ENCODE measurements at regions not wholly inside any gene's neighbourhood (a gene's known extent, or its start where the extent isn't known, plus 50 kb on each side); places are given as distances from the start of the nearest gene placed in this dataset.
"Not testable (repeated sequence)": the region's sequence is repeated elsewhere in the genome, so short reads cannot be mapped to it uniquely, and the experiment has no call there.

DNA sequence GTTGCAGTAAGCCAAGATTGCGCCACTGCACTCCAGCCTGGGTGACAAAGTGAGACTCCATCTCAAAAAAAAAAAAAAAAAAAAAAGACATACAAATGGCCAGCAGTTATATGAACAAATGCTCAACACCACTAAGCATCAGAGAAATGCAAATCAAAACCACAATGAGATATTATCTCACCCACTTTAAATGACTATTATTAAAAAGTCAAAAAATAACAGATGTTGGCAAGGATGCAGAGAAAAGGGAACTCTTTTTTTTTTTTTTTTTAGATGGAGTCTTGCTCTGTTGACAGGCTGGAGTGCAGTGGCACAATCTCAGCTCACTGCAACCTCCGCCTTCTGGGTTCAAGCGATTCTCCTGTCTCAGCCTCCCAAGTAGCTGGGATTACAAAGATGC is 58.6 kb upstream of the CD55 start:
- H3K4me3 ChIP-seq (ENCODE audit: low read depth, low read length); H2AFZ ChIP-seq (ENCODE audit: insufficient read depth, low read length, poor library complexity): not testable (repeated sequence)
- WGBS (ENCODE audit: extremely low coverage, insufficient coverage, insufficient read length) = no CpG with 5 or more reads among the region's 3 CpGs

DNA sequence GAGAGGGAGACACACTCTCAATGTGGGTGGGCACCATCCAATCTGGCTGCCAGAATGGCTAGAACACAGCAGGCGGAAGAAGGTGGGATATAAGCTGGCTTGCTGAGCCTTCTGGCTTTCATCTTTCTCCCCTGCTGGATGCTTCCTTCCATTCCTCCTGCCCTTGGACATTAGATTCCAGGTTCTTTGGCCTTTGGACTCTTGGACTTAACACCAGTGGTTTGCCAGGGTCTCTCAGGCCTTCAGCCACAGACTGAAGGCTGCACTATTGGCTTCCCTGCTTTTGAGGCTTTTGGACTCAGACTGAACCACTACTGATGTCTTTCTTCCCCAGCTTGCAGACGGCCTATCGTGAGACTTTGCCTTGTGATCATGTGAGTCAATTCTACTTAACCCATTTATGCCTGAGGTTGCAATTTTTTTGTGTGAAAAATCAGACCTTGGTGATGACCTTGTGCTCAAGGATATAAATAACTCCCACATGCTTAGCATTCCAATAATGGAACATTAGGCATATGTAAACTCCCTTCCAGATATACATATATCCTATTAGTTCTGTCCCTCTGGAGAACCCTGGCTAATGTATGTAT is 56.7 kb upstream of the CD55 start:
- no peak for DNase-seq
- Histone ChIP-seq H3K18ac (ENCODE audit: low read length) (no peak overlapping the region), H3K27ac (ENCODE audit: low read depth, low read length) (no peak overlapping the region), H2BK5ac (ENCODE audit: low read depth, low read length, poor library complexity) (no peak overlapping the region), H3K4me1 (ENCODE audit: control insufficient read depth in 1 of 2, insufficient read depth in 2 of 2, low read length in 2 of 2) (no peaks in the 10 kb centered on the region), H3K27me3 (ENCODE audit: insufficient read depth, low read length) (no peaks in the 10 kb centered on the region), H3K79me1 (ENCODE audit: low read length) (no peaks in the 10 kb centered on the region), H3K4me2 (ENCODE audit: low read length) (no peak overlapping the region), H3K14ac (ENCODE audit: low read length) (no peak overlapping the region), H3K36me3 (ENCODE audit: control insufficient read depth in 1 of 2, insufficient read depth in 2 of 2, low read length in 2 of 2) (no peaks in the 10 kb centered on the region), H2AK5ac (ENCODE audit: low read length) (no peak overlapping the region), H3K9ac (ENCODE audit: low read length) (no peak overlapping the region), H3K79me2 (ENCODE audit: control insufficient read depth, insufficient read depth, low read length, poor library complexity) (no peaks in the 10 kb centered on the region), H3K4ac (ENCODE audit: low read depth, low read length) (no peak overlapping the region), H2BK12ac (ENCODE audit: low read length) (no peak overlapping the region), H2AFZ (ENCODE audit: insufficient read depth, low read length, poor library complexity) (no peak overlapping the region), H4K12ac (ENCODE audit: low read depth, low read length) (no peak overlapping the region), H3K9me3 (ENCODE audit: insufficient read depth, low read depth, low read length) (no peaks in the 10 kb centered on the region), H2BK120ac (ENCODE audit: insufficient read depth, low read length, poor library complexity) (no peak overlapping the region), H3K4me3 (ENCODE audit: low read depth, low read length) (no peak overlapping the region), H3K23ac (ENCODE audit: low read length) (no peak overlapping the region), H4K91ac (ENCODE audit: low read depth, low read length) (no peak overlapping the region), H4K8ac (ENCODE audit: low read depth, low read length) (no peak overlapping the region)
- no CpG with 5 or more reads among the region's 3 CpGs for WGBS (ENCODE audit: extremely low coverage, insufficient coverage, insufficient read length)

More for the DNA sequence above, 58.6 kb upstream of the CD55 start:
- H3K27me3 ChIP-seq (ENCODE audit: insufficient read depth, low read length); H2BK5ac ChIP-seq (ENCODE audit: low read depth, low read length, poor library complexity); H3K4me1 ChIP-seq (ENCODE audit: control insufficient read depth in 1 of 2, insufficient read depth in 2 of 2, low read length in 2 of 2); H3K14ac ChIP-seq (ENCODE audit: low read length); H2BK120ac ChIP-seq (ENCODE audit: insufficient read depth, low read length, poor library complexity); H3K23ac ChIP-seq (ENCODE audit: low read length); H2AK5ac ChIP-seq (ENCODE audit: low read length); H3K4ac ChIP-seq (ENCODE audit: low read depth, low read length); DNase-seq; H2BK12ac ChIP-seq (ENCODE audit: low read length); H3K9me3 ChIP-seq (ENCODE audit: insufficient read depth, low read depth, low read length); H3K36me3 ChIP-seq (ENCODE audit: control insufficient read depth in 1 of 2, insufficient read depth in 2 of 2, low read length in 2 of 2); H3K79me2 ChIP-seq (ENCODE audit: control insufficient read depth, insufficient read depth, low read length, poor library complexity); H4K91ac ChIP-seq (ENCODE audit: low read depth, low read length); H4K8ac ChIP-seq (ENCODE audit: low read depth, low read length); H3K18ac ChIP-seq (ENCODE audit: low read length); H3K79me1 ChIP-seq (ENCODE audit: low read length); H4K12ac ChIP-seq (ENCODE audit: low read depth, low read length); H3K4me2 ChIP-seq (ENCODE audit: low read length); H3K9ac ChIP-seq (ENCODE audit: low read length); H3K27ac ChIP-seq (ENCODE audit: low read depth, low read length): not testable (repeated sequence)

DNA sequence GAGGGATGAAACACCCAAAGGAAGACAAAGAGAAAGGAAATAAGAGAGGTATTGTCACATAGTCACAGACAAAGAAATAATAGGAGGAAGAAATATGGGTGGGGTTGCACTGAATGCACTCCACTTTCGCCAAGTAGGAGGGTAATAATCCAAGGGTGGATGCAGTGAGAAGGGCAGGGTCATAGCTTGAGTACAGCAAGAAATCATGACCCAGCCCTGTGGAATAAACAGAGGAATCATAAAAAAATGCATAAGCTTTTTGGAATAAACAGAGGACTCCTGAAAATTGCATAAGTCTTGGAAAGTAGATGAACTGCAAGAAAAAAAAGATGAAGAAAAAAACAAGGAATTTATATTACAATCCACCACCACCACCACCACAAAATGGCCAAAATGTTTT is 53.1 kb upstream of the CD55 start:
- Histone ChIP-seq H4K8ac (ENCODE audit: low read depth, low read length) (no peak overlapping the region), H3K4me3 (ENCODE audit: low read depth, low read length) (no peak overlapping the region), H3K14ac (ENCODE audit: low read length) (no peak overlapping the region), H3K4ac (ENCODE audit: low read depth, low read length) (no peak overlapping the region), H2BK5ac (ENCODE audit: low read depth, low read length, poor library complexity) (no peak overlapping the region), H2AK5ac (ENCODE audit: low read length) (no peak overlapping the region), H3K9ac (ENCODE audit: low read length) (no peak overlapping the region), H2BK12ac (ENCODE audit: low read length) (no peak overlapping the region), H3K79me1 (ENCODE audit: low read length) (no peaks in the 10 kb centered on the region), H4K12ac (ENCODE audit: low read depth, low read length) (no peak overlapping the region), H4K91ac (ENCODE audit: low read depth, low read length) (no peak overlapping the region), H3K4me2 (ENCODE audit: low read length) (no peak overlapping the region), H3K4me1 (ENCODE audit: control insufficient read depth in 1 of 2, insufficient read depth in 2 of 2, low read length in 2 of 2) (no peaks in the 10 kb centered on the region), H3K27ac (ENCODE audit: low read depth, low read length) (no peak overlapping the region), H3K27me3 (ENCODE audit: insufficient read depth, low read length) (no peaks in the 10 kb centered on the region), H2AFZ (ENCODE audit: insufficient read depth, low read length, poor library complexity) (no peak overlapping the region), H3K36me3 (ENCODE audit: control insufficient read depth in 1 of 2, insufficient read depth in 2 of 2, low read length in 2 of 2) (no peaks in the 10 kb centered on the region), H2BK120ac (ENCODE audit: insufficient read depth, low read length, poor library complexity) (no peak overlapping the region), H3K18ac (ENCODE audit: low read length) (no peak overlapping the region), H3K23ac (ENCODE audit: low read length) (no peak overlapping the region), H3K79me2 (ENCODE audit: control insufficient read depth, insufficient read depth, low read length, poor library complexity) (no peaks in the 10 kb centered on the region), H3K9me3 (ENCODE audit: insufficient read depth, low read depth, low read length) (no peaks in the 10 kb centered on the region)
- DNase-seq = no peak
- no CpG with 5 or more reads among the region's 1 CpG for WGBS (ENCODE audit: extremely low coverage, insufficient coverage, insufficient read length)

DNA sequence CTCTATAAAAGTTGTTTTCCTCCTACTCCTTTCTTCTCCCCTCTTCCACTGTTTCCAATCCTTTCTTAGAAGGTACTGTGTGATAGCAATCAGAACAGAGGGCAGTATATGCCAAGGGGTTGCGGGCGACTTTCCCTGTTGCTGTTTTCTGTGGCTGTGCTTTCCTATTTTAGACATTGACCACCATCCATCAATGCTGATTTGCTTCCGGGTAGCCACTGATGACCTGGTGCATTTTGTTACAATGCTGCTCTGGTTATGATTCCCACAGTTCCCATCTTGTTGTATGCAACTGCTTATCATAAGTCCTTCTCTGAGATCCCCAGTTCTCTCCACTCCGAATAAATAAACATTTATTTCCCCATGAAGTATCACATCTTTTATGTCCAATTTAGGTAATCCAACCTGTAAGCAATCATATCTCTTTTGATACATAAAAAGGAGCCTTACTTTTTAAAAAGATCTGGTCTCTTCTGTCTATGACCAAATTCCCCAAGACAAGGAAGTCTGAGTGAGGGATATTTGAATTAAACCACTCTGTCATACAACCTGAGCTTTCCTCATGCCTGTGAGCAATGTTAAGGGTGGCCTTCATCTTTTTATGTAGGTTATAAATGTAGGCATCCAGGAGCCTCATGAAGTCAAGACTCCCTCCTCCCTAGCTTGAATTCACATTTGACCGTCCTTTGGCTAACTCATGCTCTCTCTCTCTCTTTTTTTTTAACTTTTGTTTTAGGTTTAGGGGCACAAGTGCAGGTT is 52.5 kb upstream of the CD55 start:
- H4K12ac ChIP-seq (ENCODE audit: low read depth, low read length) = no peak overlapping the region
- no peak overlapping the region for H3K14ac ChIP-seq (ENCODE audit: low read length)
- H2AK5ac ChIP-seq (ENCODE audit: low read length) = no peak overlapping the region
- no peaks in the 10 kb centered on the region for H3K9me3 ChIP-seq (ENCODE audit: insufficient read depth, low read depth, low read length)
- H3K27ac ChIP-seq (ENCODE audit: low read depth, low read length) = no peak overlapping the region
- H3K79me2 ChIP-seq (ENCODE audit: control insufficient read depth, insufficient read depth, low read length, poor library complexity) = no peaks in the 10 kb centered on the region
- H3K23ac ChIP-seq (ENCODE audit: low read length) = no peak overlapping the region
- H3K36me3 ChIP-seq (ENCODE audit: control insufficient read depth in 1 of 2, insufficient read depth in 2 of 2, low read length in 2 of 2) = no peaks in the 10 kb centered on the region
- H2BK5ac ChIP-seq (ENCODE audit: low read depth, low read length, poor library complexity) = no peak overlapping the region
- no peak overlapping the region for H2BK120ac ChIP-seq (ENCODE audit: insufficient read depth, low read length, poor library complexity)
- H3K4me3 ChIP-seq (ENCODE audit: low read depth, low read length) = no peak overlapping the region
- no peak overlapping the region for H2BK12ac ChIP-seq (ENCODE audit: low read length)
- no peak overlapping the region for H2AFZ ChIP-seq (ENCODE audit: insufficient read depth, low read length, poor library complexity)
- no peak overlapping the region for H3K4ac ChIP-seq (ENCODE audit: low read depth, low read length)
- no peak overlapping the region for H3K9ac ChIP-seq (ENCODE audit: low read length)
- no peak overlapping the region for H4K8ac ChIP-seq (ENCODE audit: low read depth, low read length)
- H3K4me1 ChIP-seq (ENCODE audit: control insufficient read depth in 1 of 2, insufficient read depth in 2 of 2, low read length in 2 of 2) = no peaks in the 10 kb centered on the region
- H3K18ac ChIP-seq (ENCODE audit: low read length) = no peak overlapping the region
- H3K4me2 ChIP-seq (ENCODE audit: low read length) = no peak overlapping the region
- no CpG with 5 or more reads among the region's 5 CpGs for WGBS (ENCODE audit: extremely low coverage, insufficient coverage, insufficient read length)
- no peak overlapping the region for H4K91ac ChIP-seq (ENCODE audit: low read depth, low read length)
- no peaks in the 10 kb centered on the region for H3K27me3 ChIP-seq (ENCODE audit: insufficient read depth, low read length)
- DNase-seq = no peak
- H3K79me1 ChIP-seq (ENCODE audit: low read length) = no peaks in the 10 kb centered on the region

Data from trophoblast cell (in vitro differentiated cells and primary cell).